ENCODE measurements at regions not wholly inside any gene's neighbourhood (a gene's known extent, or its start where the extent isn't known, plus 50 kb on each side); places are given as distances from the start of the nearest gene placed in this dataset.

DNA sequence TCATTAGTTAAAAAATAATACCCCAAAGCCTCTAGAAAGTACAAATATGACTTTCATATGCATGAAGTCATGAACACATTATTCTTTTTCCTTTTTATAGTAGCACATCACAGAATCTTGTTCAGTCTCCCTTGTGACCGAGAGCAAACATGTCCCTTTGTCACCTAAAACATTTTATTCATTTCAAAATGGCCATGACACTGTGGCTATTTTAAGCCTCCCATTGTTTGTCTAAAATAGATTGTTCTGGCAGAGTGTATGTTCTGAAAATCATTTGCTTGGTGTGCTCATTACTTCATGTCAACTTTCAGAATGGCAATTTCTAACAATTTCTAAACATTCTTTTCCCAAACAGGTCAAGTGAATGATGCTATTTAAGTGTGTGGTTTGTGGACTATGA, 865.0 kb downstream of the JRKL start:
- TF ChIP-seq, protein P1, sequence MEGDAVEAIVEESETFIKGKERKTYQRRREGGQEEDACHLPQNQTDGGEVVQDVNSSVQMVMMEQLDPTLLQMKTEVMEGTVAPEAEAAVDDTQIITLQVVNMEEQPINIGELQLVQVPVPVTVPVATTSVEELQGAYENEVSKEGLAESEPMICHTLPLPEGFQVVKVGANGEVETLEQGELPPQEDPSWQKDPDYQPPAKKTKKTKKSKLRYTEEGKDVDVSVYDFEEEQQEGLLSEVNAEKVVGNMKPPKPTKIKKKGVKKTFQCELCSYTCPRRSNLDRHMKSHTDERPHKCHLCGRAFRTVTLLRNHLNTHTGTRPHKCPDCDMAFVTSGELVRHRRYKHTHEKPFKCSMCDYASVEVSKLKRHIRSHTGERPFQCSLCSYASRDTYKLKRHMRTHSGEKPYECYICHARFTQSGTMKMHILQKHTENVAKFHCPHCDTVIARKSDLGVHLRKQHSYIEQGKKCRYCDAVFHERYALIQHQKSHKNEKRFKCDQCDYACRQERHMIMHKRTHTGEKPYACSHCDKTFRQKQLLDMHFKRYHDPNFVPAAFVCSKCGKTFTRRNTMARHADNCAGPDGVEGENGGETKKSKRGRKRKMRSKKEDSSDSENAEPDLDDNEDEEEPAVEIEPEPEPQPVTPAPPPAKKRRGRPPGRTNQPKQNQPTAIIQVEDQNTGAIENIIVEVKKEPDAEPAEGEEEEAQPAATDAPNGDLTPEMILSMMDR (IDR thresholded peaks at IDR 0.05): no peak
- no peak for TF ChIP-seq EZH2phosphoT487 (IDR thresholded peaks at IDR 0.05)
